GM12878 (cell line): ENCODE measurements at regions not wholly inside any gene's neighbourhood (a gene's known extent, or its start where the extent isn't known, plus 50 kb on each side); places are given as distances from the start of the nearest gene placed in this dataset.

Experiments used
- EED ChIP-seq: sonication (generic); IDR thresholded peaks from 2 replicates; pipeline ENCODE4 v1.6.1; 2016; ENCODE audit warnings: antibody characterized with exemption, low read depth
- EP300 ChIP-seq, 2 experiments: fragments of 150-350 bp in 1 of 2; IDR thresholded peaks; 2 replicates each; pipeline ENCODE4 v1.6.1; 2011 to 2012; ENCODE audit warnings: low read depth in 2 of 2, low read length in 2 of 2, borderline replicate concordance in 1 of 2, improper control_type of control experiment in 1 of 2, inconsistent platforms in 1 of 2; ENCODE audit not compliant: control insufficient read depth in 1 of 2
- HDAC2 ChIP-seq: fragments of 200-600 bp; sonication (generic); IDR thresholded peaks from 2 replicates; pipeline ENCODE4 v1.6.1; 2017
- HDAC6 ChIP-seq: fragments of 200-600 bp; sonication (generic); IDR thresholded peaks from one replicate; pipeline ENCODE4 v1.8.0; 2017; ENCODE audit warnings: antibody characterized with exemption; ENCODE audit not compliant: unreplicated experiment
- LARP7 ChIP-seq: fragments of 450-650 bp; IDR thresholded peaks from 2 replicates; pipeline ENCODE4 v1.6.1; 2017; ENCODE audit warnings: mild to moderate bottlenecking
- RUNX3 ChIP-seq: IDR thresholded peaks from 2 replicates; pipeline ENCODE4 v1.6.1; 2012; ENCODE audit warnings: low read length, inconsistent platforms
- USF1 ChIP-seq: IDR thresholded peaks from 2 replicates; pipeline ENCODE4 v1.6.1; 2011; ENCODE audit warnings: borderline replicate concordance, low read depth, mild to moderate bottlenecking, moderate library complexity, mixed read lengths, low read length; ENCODE audit not compliant: insufficient read depth; ENCODE audit errors: extremely low read length
- ZBED1 ChIP-seq: IDR thresholded peaks from 2 replicates; pipeline ENCODE4 v1.6.1; 2016; ENCODE audit warnings: borderline replicate concordance
- TF ChIP-seq, protein P1 (sequence below): IDR thresholded peaks from 2 replicates; pipeline ENCODE4 v1.6.1; 2012; ENCODE audit warnings: improper control_type of control experiment, low read depth, low read length; ENCODE audit not compliant: insufficient replicate concordance
- TF ChIP-seq, protein P2 (sequence below): IDR thresholded peaks from 2 replicates; pipeline ENCODE4 v1.6.1; 2012; ENCODE audit warnings: low read depth, low read length, improper control_type of control experiment

- TF ChIP-seq, protein P1, sequence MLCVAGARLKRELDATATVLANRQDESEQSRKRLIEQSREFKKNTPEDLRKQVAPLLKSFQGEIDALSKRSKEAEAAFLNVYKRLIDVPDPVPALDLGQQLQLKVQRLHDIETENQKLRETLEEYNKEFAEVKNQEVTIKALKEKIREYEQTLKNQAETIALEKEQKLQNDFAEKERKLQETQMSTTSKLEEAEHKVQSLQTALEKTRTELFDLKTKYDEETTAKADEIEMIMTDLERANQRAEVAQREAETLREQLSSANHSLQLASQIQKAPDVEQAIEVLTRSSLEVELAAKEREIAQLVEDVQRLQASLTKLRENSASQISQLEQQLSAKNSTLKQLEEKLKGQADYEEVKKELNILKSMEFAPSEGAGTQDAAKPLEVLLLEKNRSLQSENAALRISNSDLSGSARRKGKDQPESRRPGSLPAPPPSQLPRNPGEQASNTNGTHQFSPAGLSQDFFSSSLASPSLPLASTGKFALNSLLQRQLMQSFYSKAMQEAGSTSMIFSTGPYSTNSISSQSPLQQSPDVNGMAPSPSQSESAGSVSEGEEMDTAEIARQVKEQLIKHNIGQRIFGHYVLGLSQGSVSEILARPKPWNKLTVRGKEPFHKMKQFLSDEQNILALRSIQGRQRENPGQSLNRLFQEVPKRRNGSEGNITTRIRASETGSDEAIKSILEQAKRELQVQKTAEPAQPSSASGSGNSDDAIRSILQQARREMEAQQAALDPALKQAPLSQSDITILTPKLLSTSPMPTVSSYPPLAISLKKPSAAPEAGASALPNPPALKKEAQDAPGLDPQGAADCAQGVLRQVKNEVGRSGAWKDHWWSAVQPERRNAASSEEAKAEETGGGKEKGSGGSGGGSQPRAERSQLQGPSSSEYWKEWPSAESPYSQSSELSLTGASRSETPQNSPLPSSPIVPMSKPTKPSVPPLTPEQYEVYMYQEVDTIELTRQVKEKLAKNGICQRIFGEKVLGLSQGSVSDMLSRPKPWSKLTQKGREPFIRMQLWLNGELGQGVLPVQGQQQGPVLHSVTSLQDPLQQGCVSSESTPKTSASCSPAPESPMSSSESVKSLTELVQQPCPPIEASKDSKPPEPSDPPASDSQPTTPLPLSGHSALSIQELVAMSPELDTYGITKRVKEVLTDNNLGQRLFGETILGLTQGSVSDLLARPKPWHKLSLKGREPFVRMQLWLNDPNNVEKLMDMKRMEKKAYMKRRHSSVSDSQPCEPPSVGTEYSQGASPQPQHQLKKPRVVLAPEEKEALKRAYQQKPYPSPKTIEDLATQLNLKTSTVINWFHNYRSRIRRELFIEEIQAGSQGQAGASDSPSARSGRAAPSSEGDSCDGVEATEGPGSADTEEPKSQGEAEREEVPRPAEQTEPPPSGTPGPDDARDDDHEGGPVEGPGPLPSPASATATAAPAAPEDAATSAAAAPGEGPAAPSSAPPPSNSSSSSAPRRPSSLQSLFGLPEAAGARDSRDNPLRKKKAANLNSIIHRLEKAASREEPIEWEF, result no peak
- TF ChIP-seq LARP7 (no peak), EP300 (IDR thresholded peaks at IDR 0.05; ENCODE audit: borderline replicate concordance in 1 of 2, control insufficient read depth in 1 of 2, low read depth in 2 of 2, low read length in 2 of 2) (no peak), ZBED1 (no peak), HDAC6 (no peak), HDAC2 (no peak), USF1 (no peak), EED (no peak), RUNX3 (peak; percentile 51)
- TF ChIP-seq, protein P2, sequence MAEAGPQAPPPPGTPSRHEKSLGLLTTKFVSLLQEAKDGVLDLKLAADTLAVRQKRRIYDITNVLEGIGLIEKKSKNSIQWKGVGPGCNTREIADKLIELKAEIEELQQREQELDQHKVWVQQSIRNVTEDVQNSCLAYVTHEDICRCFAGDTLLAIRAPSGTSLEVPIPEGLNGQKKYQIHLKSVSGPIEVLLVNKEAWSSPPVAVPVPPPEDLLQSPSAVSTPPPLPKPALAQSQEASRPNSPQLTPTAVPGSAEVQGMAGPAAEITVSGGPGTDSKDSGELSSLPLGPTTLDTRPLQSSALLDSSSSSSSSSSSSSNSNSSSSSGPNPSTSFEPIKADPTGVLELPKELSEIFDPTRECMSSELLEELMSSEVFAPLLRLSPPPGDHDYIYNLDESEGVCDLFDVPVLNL, result no peak
Observed at GRCh38 chr14:82414853-82415539, 881.3 kb upstream of the SEL1L start (continued).
